GM12878 (cell line): ENCODE measurements at regions not wholly inside any gene's neighbourhood (a gene's known extent, or its start where the extent isn't known, plus 50 kb on each side); places are given as distances from the start of the nearest gene placed in this dataset.

Source experiments
- ATAC-seq: fragments of 200-7000 bp; cut with Tn5 transposase; 3 replicates; pipeline ENCODE4 v1.9.1; 2020; ENCODE audit warnings: mild to moderate bottlenecking, moderate library complexity
- BruUV-seq: library from RNA; stranded (reverse); fragments of 400-500 nt; replicated peaks from 2 replicates; lab custom pipeline; 2021; lab: Mats Ljungman, UMichigan
- CTCF ChIA-PET: fragments of 300-600 bp; sonication (Branson Sonifier 250); formaldehyde crosslinking; extraction: SDS; loops from one replicate; lab custom pipeline; 2021; ENCODE audit warnings: inconsistent platforms; lab: Yijun Ruan, JAX
- POLR2A ChIA-PET: fragments of 350-600 bp; formaldehyde crosslinking; extraction: SDS; loops from one replicate; lab custom pipeline; 2021; ENCODE audit warnings: inconsistent platforms; lab: Charles Lee
- RAD21 ChIA-PET: fragments of 300-600 bp; sonication (Branson Sonifier 250); formaldehyde crosslinking; loops from one replicate; lab custom pipeline; 2023; ENCODE audit warnings: antibody characterized with exemption; ENCODE audit not compliant: unreplicated experiment; lab: Charles Lee
- SMC1A ChIA-PET: fragments of 300-600 bp; sonication (Branson Sonifier 250); formaldehyde crosslinking; loops from one replicate; lab custom pipeline; 2023; ENCODE audit not compliant: unreplicated experiment, uncharacterized antibody; lab: Charles Lee
- DNase-seq: peaks from one replicate; pipeline ENCODE4 v3.0.0-alpha.2; 2011; ENCODE audit warnings: low read depth, low spot score
- FAIRE-seq: peaks from 3 replicates; lab custom pipeline; 2011; peaks lifted over from hg19 to GRCh38; lab: Jason Lieb, UNC
- H2AFZ ChIP-seq: 2 replicates; pipeline ENCODE4 v1.6.0; 2011; ENCODE audit warnings: low read depth, low read length, control low read depth; ENCODE audit not compliant: control insufficient read depth
- H3K27ac ChIP-seq: 2 replicates; pipeline ENCODE4 v1.5.1; 2011; ENCODE audit warnings: control low read depth; ENCODE audit not compliant: control insufficient read depth, insufficient read depth
- H3K27me3 ChIP-seq, 2 experiments: replicated peaks in 1 of 2; 2 replicates each; pipeline versions ENCODE4 v1.6.0 to v1.6.1; 2011; ENCODE audit warnings: low read length in 1 of 2; ENCODE audit not compliant: control insufficient read depth in 2 of 2, insufficient read depth in 2 of 2
- H3K36me3 ChIP-seq, 2 experiments: 2 replicates each; pipeline ENCODE4 v1.5.1; 2011; ENCODE audit warnings: low read length in 1 of 2; ENCODE audit not compliant: control insufficient read depth in 2 of 2, insufficient read depth in 2 of 2
- H3K4me1 ChIP-seq: 2 replicates; pipeline ENCODE4 v1.6.1; 2011; ENCODE audit warnings: mild to moderate bottlenecking, low read length, moderate library complexity, mixed read lengths; ENCODE audit not compliant: control insufficient read depth, insufficient read depth
- H3K4me2 ChIP-seq: 2 replicates; pipeline ENCODE4 v1.6.0; 2011; ENCODE audit warnings: control low read depth; ENCODE audit not compliant: control insufficient read depth, insufficient read depth
- H3K4me3 ChIP-seq: fragments of 200-600 bp; sonication (generic); 2 replicates; pipeline ENCODE4 v1.5.1; 2016
- H3K79me2 ChIP-seq: 2 replicates; pipeline ENCODE4 v1.6.0; 2011; ENCODE audit warnings: low read length; ENCODE audit not compliant: control insufficient read depth, insufficient read depth
- H3K9ac ChIP-seq: 2 replicates; pipeline ENCODE4 v1.8.0; 2011; ENCODE audit warnings: low read length, control low read depth, mixed read lengths; ENCODE audit not compliant: control insufficient read depth, insufficient read depth
- H3K9me3 ChIP-seq: replicated peaks from 3 replicates; pipeline ENCODE4 v1.5.1; 2011; ENCODE audit warnings: mild to moderate bottlenecking, low read length; ENCODE audit not compliant: control insufficient read depth, insufficient read depth
- H4K20me1 ChIP-seq: 2 replicates; pipeline ENCODE4 v1.6.0; 2011; ENCODE audit not compliant: control insufficient read depth, insufficient read depth
- CHD4 ChIP-seq: fragments of 200-600 bp; sonication (generic); IDR thresholded peaks from 2 replicates; pipeline ENCODE4 v1.6.1; 2016; ENCODE audit warnings: mild to moderate bottlenecking
- EZH2 ChIP-seq: IDR thresholded peaks from 2 replicates; pipeline ENCODE4 v1.6.1; 2012; ENCODE audit warnings: low read depth, mild to moderate bottlenecking, control low read depth, inconsistent platforms, low read length, borderline replicate concordance; ENCODE audit not compliant: control insufficient read depth
- HDGF ChIP-seq: fragments of 450-650 bp; IDR thresholded peaks from 2 replicates; pipeline ENCODE4 v1.6.1; 2016; ENCODE audit warnings: antibody characterized with exemption
- IKZF1 ChIP-seq: fragments of 450-650 bp; conservative IDR thresholded peaks from 2 replicates; pipeline ENCODE4 v1.6.1; 2017; ENCODE audit warnings: antibody characterized with exemption, mild to moderate bottlenecking
- IRF3 ChIP-seq: fragments of 450-650 bp; IDR thresholded peaks from 2 replicates; pipeline ENCODE4 v1.6.1; 2014; ENCODE audit warnings: mild to moderate bottlenecking
- MEF2B ChIP-seq: fragments of 450-650 bp; IDR thresholded peaks from 2 replicates; pipeline ENCODE4 v1.6.1; 2018; ENCODE audit warnings: mild to moderate bottlenecking, moderate library complexity; ENCODE audit not compliant: partially characterized antibody, poor library complexity, severe bottlenecking
- MYC ChIP-seq: IDR thresholded peaks from 2 replicates; pipeline ENCODE4 v1.6.1; 2011; ENCODE audit warnings: mild to moderate bottlenecking, low read length, moderate library complexity, inconsistent platforms; ENCODE audit not compliant: insufficient read depth, insufficient replicate concordance, insufficient read length, severe bottlenecking
- NFYB ChIP-seq: IDR thresholded peaks from 2 replicates; pipeline ENCODE4 v1.6.1; 2011; ENCODE audit warnings: low read depth, mild to moderate bottlenecking, low read length, improper control_type of control experiment, moderate library complexity; ENCODE audit not compliant: insufficient read depth
- POU2F2 ChIP-seq: IDR thresholded peaks from 3 replicates; pipeline ENCODE4 v1.6.1; 2011; ENCODE audit warnings: low read depth, mild to moderate bottlenecking, low read length, borderline replicate concordance
- ZNF217 ChIP-seq: fragments of 450-650 bp; IDR thresholded peaks from 2 replicates; pipeline ENCODE4 v1.6.1; 2017; ENCODE audit warnings: antibody characterized with exemption, mild to moderate bottlenecking
- WGBS: methylation state at CpG from one replicate; pipeline ENCODE4 v1.1.6; 2016; ENCODE audit warnings: low lambda C conversion rate; ENCODE audit not compliant: insufficient replicate concordance, insufficient coverage; ENCODE audit errors: missing lambda C conversion rate; 5-methylcytosine and 5-hydroxymethylcytosine counted together
- in situ Hi-C: fragments of 300-500 bp; cut with MboI; formaldehyde crosslinking; loops from 9 replicates; pipeline ENCODE4 v1.14.3; 2018; ENCODE audit warnings: mixed read lengths
- intact Hi-C: fragments of 100-400 bp; cut with micrococcal nuclease; formaldehyde crosslinking; loops from one replicate; pipeline ENCODE4 v1.14.2; 2022; ENCODE audit not compliant: unreplicated experiment
- TF ChIP-seq, protein P1 (sequence below): fragments of 450-650 bp; IDR thresholded peaks from 2 replicates; pipeline ENCODE4 v1.6.1; 2018; ENCODE audit warnings: borderline replicate concordance, mild to moderate bottlenecking; ENCODE audit not compliant: partially characterized antibody

- in situ Hi-C loops, result no loop called here
- Histone ChIP-seq H3K27ac (no peak overlapping the region), H3K79me2 (no peaks in the 10 kb centered on the region), H3K36me3 (no peaks in the 10 kb centered on the region), H3K4me1 (no peaks in the 10 kb centered on the region), H3K27me3 (no peaks in the 10 kb centered on the region), H3K4me3 (no peak overlapping the region), H3K9ac (no peak overlapping the region), H4K20me1 (no peaks in the 10 kb centered on the region), H3K4me2 (no peak overlapping the region), H3K9me3 (no peaks in the 10 kb centered on the region), H2AFZ (no peak overlapping the region)
- CTCF ChIA-PET, result no interaction called here
- BruUV-seq, result no TSS peak
- SMC1A ChIA-PET, result no interaction called here
- no peak for DNase-seq
- TF ChIP-seq POU2F2, result no peak
- TF ChIP-seq IKZF1, result no peak
- TF ChIP-seq EZH2, result no peak
- TF ChIP-seq MEF2B, result no peak
- no peak for TF ChIP-seq NFYB
- RAD21 ChIA-PET, result no interaction called here
- 29% methylated on average over 3 of the region's 3 CpGs for WGBS
- no peak for FAIRE-seq
- ATAC-seq, result no peak
- intact Hi-C loops, result no loop called here
- POLR2A ChIA-PET, result no interaction called here
These were observed 232.9 kb upstream of the SASH1 start for GRCh38 chr6:148109732-148110131.

DNA sequence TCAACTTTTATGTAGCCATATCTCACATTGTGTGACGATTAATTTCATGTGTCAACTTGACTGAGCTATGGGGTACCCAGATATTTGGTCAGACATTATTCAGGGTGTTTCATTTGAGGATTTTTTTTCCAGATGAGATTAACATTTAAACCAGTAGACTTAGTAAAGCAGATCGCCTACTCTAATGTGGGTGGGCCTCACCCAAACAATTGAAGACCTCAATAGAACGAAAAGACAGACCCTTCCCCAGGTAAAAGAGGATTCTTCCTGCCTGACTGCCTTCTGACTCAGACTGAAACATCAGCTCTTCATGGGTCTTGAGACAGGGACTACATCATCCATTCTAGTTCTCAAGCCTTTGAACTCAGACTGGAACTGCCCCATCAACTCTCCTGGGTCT is 231.7 kb upstream of the SASH1 start:
- H3K27me3 ChIP-seq, result no peaks in the 10 kb centered on the region
- POLR2A ChIA-PET, result no interaction called here
- H4K20me1 ChIP-seq, result no peaks in the 10 kb centered on the region
- H3K27ac ChIP-seq, result no peak overlapping the region
- no peaks in the 10 kb centered on the region for H3K36me3 ChIP-seq
- H3K4me2 ChIP-seq, result no peak overlapping the region
- in situ Hi-C loops, result no loop called here
- no peak overlapping the region for H3K9ac ChIP-seq
- TF ChIP-seq IRF3 (no peak), MYC (no peak), CHD4 (no peak), HDGF (no peak), ZNF217 (no peak)
- TF ChIP-seq, protein P1, sequence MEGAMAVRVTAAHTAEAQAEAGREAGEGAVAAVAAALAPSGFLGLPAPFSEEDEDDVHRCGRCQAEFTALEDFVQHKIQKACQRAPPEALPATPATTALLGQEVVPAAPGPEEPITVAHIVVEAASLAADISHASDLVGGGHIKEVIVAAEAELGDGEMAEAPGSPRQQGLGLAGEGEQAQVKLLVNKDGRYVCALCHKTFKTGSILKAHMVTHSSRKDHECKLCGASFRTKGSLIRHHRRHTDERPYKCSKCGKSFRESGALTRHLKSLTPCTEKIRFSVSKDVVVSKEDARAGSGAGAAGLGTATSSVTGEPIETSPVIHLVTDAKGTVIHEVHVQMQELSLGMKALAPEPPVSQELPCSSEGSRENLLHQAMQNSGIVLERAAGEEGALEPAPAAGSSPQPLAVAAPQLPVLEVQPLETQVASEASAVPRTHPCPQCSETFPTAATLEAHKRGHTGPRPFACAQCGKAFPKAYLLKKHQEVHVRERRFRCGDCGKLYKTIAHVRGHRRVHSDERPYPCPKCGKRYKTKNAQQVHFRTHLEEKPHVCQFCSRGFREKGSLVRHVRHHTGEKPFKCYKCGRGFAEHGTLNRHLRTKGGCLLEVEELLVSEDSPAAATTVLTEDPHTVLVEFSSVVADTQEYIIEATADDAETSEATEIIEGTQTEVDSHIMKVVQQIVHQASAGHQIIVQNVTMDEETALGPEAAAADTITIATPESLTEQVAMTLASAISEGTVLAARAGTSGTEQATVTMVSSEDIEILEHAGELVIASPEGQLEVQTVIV, result no peak
- H2AFZ ChIP-seq, result no peak overlapping the region
- SMC1A ChIA-PET, result no interaction called here
- CTCF ChIA-PET, result no interaction called here
- H3K4me3 ChIP-seq, result no peak overlapping the region
- FAIRE-seq (no peak), DNase-seq (no peak), ATAC-seq (no peak)
- no TSS peak for BruUV-seq
- no peaks in the 10 kb centered on the region for H3K79me2 ChIP-seq
- intact Hi-C loops, result no loop called here
- 6% methylated on average over 3 of the region's 3 CpGs for WGBS
- RAD21 ChIA-PET, result no interaction called here
- no peaks in the 10 kb centered on the region for H3K9me3 ChIP-seq
- H3K4me1 ChIP-seq, result no peaks in the 10 kb centered on the region
